Skeletal muscle cell (primary cell): ENCODE measurements at regions not wholly inside any gene's neighbourhood (a gene's known extent, or its start where the extent isn't known, plus 50 kb on each side); places are given as distances from the start of the nearest gene placed in this dataset.

ENCODE experiments used
- DNase-seq: peaks from one replicate; pipeline ENCODE4 v3.0.0-alpha.2; 2010; ENCODE audit warnings: low read depth
- H3K4me3 ChIP-seq: 2 replicates; pipeline ENCODE4 v1.5.1; 2011; ENCODE audit warnings: low read depth, mild to moderate bottlenecking, control low read depth, low read length, moderate library complexity

DNA sequence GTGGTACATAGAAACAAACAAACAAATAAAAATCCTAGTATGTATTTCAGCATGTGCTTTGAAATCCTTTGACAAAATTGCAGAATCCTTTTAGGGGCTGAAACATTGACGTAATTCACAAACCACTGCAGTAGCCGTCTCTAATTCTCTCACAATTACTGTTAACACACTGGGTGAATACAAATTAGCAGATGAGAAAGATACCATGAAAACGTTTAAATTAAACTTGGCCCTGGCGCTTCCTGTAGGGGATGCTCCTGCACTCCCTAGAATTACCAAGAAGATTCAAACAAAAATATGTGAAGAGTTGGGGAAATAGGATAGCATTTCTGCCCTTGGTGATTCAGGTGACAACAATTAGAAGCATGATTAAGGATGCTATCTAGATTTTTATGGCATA is 772.5 kb upstream of the PRKX start:
- no peak for DNase-seq
- H3K4me3 ChIP-seq: no peak overlapping the region

DNA sequence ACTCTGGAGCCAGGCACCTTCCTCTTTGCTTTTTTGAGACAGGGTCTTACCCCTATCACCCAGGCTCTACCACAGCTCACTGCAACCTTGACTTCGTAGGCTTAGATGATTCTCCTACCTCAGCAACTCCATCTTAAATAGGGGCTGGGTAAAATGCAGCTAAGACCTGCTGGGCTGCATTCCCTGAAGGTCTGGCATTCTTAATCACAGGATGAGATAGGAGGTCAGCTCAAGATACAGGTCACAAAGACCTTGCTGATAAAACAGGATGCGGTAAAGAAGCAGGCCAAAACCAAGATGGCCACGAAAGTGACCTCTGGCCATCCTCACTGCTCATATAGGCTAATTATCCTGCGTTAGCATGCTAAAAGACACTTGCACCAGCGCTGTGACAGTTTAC is 770.8 kb upstream of the PRKX start:
- no peak overlapping the region for H3K4me3 ChIP-seq
- no peak for DNase-seq

DNA sequence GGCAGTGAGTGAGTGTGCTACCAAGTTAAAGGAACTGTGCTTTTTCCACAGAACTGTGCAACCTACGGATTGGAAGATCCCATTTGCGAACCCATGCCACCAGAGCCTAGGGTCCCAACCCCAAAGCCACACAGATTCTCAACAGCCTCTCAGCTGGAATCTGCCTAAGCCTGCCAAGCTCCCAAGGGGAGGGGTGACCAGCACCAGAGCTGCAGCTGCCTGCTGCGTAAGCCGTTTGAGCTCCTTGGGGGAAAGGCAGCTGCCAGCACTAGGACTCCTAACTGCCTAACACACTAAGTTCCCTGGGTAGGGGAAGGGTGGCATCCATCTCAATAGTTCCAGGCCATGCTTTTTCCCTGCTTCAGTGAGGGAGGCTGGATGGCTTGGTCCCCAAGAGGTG is 738.1 kb upstream of the PRKX start:
- no peak overlapping the region for H3K4me3 ChIP-seq
- no peak for DNase-seq

DNA sequence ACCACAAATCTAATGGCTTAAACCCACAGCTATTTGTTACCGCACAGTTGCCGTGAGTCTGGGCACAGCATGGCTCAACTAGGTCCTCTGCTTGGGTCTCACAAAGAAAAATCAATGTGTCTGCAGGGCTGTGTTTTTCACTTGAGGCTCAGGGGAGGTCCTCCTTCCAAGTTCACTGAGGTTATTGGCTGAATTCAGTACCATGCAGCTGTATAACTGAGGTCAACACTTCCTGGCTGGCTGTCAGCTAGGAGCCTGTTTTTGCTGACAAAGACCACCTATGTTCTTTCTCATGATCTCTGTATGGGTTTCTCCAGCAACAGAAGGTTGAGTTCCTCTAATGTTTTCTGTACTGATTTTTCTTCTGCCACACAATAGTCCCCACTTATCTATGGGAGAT is 736.7 kb upstream of the PRKX start:
- no peak for DNase-seq
- no peak overlapping the region for H3K4me3 ChIP-seq

DNA sequence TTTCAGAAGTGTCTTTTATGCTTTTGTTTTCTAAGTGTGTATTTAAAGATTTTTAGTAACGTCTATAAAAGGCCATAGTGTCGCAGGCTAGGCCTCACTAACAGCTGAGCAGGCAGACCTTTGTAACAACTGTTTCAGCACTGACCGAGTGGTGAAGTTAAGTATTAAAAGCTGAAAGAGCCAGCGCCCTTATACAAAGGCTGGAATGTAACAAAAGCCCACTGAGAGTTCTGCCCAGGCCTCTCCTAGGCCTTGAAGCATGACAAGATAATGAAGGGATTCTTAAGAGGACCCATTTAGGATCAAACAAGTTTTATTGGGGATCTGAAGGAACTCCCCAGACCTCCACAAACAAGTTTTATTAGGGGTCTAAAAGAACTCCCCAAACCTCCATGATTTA is 722.5 kb upstream of the PRKX start:
- DNase-seq: no peak
- no peak overlapping the region for H3K4me3 ChIP-seq

DNA sequence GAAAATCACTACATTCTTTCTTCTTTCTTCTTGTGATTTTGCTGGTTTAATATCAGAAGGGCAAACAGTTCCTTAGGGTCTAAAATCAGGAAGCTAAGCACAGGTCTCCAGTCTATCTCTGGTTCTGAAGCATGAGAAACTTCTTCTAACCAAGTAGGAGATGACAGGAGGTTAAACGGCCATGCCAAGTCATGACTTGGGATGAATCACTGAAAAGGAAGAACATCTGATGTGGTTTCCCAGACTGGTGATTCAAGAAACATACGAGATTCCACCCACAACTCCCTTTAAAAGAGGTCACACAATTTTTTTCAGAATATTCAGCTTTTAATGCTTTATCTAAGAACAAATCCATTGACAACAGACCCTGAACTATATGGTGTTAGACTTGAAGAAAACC is 684.0 kb upstream of the PRKX start:
- no peak for DNase-seq
- no peak overlapping the region for H3K4me3 ChIP-seq

DNA sequence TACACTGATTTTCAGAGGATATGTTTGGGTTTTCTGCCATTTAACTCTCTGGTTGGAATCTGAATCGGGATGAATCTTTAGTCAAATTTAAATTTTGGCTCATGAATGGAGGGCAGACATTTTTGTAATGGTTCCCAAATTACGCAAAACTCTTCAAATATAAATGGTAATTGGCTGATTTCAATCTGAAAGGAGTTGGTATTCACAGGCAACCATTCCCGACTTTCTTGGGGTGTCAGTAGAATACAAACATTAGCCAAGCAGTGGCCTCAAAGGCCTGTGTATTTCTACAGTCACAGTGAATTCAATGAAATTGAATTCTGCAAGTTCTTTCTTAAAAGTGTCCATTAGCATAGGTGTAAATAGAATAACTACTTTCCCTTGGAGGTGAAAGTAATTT is 668.8 kb upstream of the PRKX start:
- no peak overlapping the region for H3K4me3 ChIP-seq
- DNase-seq: no peak

DNA sequence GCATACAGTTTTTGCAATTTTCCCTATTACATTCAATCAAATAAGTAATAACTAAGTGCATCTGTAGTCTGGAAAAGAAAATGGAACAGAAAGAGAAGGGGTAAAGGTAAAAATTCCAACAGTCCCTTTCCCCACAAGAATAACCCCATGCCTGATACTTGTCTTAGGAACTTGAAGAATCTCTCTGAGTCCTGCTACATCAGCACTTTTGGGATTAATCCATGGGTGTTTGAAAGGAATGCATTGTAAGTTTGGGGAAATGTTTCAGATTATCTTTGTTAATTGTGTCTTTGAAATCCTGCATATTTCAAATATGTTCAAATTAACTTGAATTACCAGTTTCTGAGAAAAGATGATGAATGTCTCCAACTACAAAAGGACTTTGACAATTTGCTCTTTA is 667.3 kb upstream of the PRKX start:
- no peak overlapping the region for H3K4me3 ChIP-seq
- DNase-seq: no peak

DNA sequence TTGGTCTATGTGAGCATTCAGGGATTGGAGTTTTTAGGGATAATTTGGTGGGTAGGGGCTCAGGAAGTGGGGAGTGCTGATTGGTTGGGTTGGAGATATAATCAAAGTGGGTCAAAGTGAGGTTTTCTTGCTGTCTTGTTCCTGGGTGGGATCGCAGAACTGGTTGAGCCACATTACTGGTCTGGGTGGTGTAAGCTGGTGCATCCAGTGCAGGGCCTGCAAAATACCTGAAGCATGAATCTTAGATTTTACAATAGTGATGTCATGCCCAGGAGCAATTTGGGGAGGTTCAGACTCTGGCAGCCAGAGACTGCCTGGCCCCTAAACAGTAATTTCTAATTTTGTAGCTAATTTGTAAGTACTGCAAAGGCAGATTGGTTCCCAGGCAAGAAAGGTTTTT is 665.6 kb upstream of the PRKX start:
- DNase-seq: no peak
- no peak overlapping the region for H3K4me3 ChIP-seq

DNA sequence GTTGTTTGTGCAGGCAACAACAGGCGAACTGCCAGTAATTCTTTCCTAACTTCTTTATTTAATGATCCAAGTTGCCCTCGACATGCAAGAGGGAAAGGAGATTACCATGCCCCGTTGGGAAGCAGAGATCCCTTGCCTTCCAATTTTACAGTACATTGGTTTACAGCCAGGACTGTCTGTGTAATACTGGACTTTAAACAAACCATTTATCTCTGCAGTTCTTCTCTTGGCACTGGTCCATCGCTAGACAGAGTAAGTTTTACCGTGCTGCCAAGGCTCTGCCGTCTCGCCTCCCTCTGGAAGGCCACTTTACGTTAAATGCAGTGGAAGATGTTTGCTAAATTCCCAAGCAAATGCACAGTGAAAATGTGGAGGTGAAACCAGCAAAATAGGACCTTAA is 660.3 kb upstream of the PRKX start:
- no peak overlapping the region for H3K4me3 ChIP-seq
- DNase-seq: no peak

DNA sequence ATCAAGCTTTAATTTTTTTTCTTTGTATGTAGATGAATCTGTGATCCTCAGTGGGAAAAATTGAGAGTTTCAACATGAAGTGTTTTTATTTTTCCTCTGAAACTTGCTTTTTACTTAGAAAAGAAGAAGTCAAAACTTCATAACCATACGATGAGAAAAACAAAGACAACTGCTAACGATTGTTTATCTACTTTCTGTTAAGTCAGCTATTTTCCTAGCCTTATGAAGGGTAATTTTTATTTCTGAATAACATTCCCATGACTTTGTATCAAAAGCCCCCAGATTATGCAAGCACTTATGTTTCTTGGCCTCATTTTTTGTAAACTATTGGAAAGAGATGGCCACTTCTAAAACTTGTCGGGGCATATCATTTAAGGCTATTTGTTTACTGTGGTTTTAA is 645.1 kb upstream of the PRKX start:
- no peak overlapping the region for H3K4me3 ChIP-seq
- no peak for DNase-seq

DNA sequence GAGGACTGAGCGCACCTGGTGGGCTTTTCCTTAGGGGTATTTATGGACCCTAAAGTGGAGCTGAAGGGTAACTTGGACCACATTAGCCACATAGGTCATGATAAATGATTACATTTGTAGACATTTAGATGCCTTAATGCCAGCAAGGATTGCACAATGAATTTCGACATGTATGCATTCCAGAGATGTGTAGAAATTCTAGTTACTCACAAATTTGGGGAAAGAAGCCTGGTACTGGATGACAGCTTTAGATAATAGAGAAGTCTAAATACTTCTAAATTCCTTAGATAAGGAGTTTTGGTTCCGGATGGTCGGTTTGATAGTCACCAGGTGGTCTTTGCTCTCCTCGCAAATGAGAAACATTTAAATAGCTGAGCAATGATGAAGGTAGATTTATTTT is 609.5 kb upstream of the PRKX start:
- no peak for DNase-seq
- no peak overlapping the region for H3K4me3 ChIP-seq

DNA sequence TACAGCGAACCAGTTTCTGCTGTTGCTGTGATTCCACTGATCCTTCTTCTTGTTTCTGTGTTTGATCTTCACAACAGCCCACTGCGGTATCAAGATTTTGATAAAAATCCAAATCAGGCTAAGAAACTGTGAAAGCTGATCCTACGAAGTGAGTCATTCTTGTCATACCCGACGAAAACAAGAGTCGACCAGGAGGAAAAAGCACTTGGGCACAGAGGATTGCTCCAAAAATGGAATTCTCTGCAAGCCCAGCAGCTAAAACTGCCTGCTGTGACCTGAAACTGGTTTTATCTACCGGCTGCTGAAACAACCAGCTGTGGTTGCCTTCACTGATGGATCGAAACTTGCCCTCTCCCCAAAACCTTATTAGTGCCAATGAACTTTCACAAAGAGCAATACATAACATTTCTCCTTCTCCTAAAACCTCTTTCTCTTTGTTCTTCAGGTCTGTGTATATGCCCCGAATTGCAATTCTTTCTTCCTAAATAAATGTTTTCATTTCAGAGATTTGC is 607.0 kb upstream of the PRKX start:
- no peak for DNase-seq
- H3K4me3 ChIP-seq: no peak overlapping the region

DNA sequence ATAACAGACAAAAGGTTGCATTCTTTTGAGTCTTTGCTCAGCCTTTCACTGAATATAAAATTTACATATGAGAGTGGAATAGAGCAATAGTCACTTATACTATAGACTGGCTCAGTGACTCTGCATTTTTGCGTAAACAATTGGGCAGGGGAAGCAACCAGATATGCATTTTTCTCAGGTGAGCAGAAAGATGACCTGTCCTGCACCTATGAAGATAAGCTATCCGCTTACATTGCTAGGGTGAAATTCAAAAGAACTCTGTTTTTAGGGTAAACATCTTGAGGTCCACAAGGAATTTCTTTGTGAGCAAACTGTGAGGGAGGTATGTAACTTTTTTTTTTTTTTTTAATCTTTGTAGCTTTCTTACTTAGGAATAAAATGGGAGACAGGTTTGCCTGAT is 602.4 kb upstream of the PRKX start:
- H3K4me3 ChIP-seq: no peak overlapping the region
- no peak for DNase-seq

DNA sequence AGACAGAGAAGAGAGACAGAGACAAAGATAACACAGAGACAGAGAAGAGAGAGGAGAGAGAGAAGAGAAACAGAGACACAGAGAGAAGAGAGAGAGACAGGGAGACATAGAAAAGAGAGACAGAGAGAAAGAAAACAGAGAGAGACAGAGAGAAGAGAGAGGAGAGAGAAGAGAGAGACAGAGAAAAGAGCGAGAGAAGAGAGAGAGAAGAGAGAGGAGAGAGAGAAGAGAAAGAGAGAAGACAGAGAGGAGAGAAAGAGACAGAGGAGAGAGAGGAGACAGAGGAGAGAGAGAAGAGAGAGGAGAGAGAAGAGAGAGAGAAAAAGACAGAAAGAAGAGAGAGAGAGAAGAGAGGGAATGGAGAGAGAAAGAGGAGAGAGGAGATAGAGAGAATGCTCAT is 601.1 kb upstream of the PRKX start:
- no peak for DNase-seq
- H3K4me3 ChIP-seq: no peak overlapping the region

DNA sequence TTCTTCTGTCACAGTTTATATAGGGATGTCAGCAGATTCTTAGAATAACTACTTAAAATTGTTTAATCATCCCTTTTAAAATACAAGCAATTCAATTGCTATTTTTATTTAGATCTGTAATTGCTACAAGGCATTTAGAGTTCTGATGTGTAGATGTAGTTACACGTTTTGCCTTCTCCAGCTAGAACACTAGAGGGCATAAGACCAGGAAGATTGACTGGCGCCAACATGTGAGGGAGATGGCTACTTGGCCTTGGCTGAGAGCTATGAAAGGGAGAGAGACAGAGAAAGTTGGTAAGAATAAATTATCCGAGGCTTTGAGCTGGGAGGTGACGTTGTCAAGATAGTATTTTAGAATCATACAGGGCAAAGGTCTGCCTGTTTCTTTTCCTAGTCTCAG is 563.7 kb upstream of the PRKX start:
- H3K4me3 ChIP-seq: no peak overlapping the region
- no peak for DNase-seq

DNA sequence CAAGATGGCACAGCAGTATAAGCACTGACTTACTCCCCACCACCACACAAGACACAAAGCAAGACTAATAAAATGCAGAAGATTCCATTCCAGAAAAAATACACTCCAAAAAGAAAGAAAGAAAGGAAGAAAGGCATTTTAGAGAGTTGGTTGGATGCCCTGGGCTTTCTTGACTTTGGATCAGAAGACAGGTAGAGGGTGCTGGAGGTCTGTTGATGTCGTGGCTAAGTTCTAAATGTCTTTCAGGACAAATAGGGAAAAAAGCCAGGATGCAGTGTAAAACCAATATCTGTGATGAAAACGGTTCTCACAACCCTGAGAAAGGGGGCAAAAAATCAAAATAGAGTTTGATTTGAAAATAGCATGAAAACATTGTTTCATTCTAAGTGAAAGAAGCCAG is 555.2 kb upstream of the PRKX start:
- DNase-seq: no peak

DNA sequence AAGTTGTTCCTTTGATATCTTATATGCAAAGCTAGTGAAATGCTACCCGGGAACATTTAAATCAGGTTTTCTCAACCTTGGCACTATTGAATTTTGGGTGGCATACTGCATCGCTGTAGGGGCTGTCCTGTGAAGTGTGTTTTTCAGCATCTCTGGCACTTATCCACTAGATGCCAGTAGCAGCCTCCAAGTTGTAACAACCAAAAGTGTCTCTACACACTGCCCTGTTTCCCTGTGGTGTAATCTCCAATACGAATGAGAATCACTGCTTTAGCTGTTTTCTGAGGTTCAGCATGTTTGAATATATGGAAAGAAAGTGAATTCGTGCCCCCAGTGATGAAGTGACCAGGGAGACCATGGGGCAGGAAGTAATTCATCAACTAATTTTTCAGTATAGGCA is 551.6 kb upstream of the PRKX start:
- no peak overlapping the region for H3K4me3 ChIP-seq
- DNase-seq: no peak

More for the DNA sequence above, 555.2 kb upstream of the PRKX start:
- H3K4me3 ChIP-seq: no peak overlapping the region

DNA sequence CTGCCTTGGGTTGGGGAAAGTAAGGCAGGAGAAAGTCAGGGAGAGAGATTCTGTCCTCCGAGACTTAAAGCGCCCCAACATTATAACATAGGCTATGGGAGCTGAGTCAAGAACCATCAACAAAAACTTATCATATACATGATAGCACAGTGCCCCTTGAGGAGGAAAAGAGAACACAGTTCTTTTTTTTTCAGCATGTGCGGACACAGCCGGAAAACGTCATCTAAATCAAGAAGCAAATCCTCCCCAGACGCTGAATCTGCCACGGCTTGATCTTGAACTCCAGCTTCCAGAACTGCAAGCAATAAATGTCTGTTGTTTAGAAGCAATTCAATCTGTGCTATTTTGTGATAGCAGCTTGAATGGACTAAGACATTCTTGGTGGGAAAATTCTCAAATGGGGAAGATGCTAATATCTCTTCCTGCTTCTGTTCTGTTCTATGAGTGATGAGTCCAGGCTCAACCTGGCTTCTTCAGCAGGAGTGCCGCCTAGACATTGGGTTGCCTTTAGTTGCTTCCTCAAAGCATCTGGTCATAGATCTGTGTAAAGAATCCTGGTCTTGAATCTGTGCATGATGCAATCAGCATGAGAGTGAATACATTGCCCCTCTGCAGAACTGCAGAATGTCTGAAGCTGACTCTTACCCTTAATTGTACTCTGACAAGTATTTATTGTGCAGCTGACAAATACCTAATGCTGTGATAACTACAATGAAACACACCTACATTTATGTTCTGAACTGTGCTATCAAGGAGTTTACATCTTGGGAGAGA is 549.8 kb upstream of the PRKX start:
- no peak for DNase-seq
- no peak overlapping the region for H3K4me3 ChIP-seq

DNA sequence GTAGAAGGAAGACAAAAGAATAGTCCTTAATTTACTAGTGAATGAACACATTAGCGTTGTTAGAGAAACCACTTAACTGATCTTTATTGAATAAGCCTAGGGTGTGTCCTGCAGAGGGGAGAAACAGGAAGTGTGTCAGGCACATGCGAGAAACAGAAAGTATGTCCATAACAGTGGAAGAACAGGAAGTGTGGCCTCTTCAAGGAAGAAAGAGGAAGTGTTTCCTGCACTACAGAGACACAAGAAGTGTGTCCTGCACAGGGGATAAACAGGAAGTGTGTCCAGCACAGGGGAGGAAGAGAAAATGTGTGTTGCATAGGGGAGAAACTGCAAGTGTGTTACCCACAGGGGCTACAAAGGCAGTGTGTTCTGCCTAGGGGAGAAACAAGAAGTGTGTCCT is 539.6 kb upstream of the PRKX start:
- H3K4me3 ChIP-seq: no peak overlapping the region
- no peak for DNase-seq

DNA sequence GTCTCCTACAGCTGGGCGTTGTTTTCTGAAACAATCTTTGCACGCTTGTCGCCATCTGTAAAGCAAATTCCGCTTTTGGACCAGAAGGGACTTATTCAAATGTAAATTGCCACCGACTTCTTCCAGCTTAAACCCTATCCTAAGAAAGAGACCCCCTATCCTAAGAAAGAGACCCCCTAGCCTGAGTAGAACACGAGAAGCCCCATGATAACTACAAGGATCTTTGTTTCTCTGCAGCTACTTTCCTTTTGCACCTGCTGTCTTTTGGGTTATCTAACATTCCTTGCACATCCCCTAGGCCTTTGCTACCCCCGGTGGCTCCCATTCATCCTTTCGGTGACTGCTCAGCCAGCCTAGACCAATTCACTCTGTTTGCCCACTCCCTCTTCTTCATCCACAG is 536.0 kb upstream of the PRKX start:
- no peak for DNase-seq
- no peak overlapping the region for H3K4me3 ChIP-seq

DNA sequence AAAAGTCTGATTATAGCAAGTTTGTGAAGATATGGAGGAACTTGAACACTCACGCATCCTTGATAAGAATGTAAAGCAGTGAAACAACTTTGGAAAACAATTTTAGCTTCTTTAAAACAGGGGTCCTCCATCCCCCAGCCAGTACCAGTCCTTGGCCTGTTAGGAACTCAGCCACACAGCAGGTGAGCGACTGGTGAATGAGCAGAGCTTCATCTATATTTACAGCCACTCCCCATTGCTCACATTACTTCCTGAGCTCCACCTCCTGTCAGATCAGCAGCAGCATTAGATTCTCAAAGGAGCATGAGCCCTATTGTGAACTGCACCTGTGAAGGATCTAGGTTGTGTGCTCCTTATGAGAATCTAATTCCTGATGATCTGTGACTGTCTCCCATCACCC is 530.3 kb upstream of the PRKX start:
- DNase-seq: no peak
- no peak overlapping the region for H3K4me3 ChIP-seq
